ENCODE measurements at regions not wholly inside any gene's neighbourhood (a gene's known extent, or its start where the extent isn't known, plus 50 kb on each side); places are given as distances from the start of the nearest gene placed in this dataset.

- no peak overlapping the region for H3K4me3 ChIP-seq (ENCODE audit: low read depth, low read length)
- no peaks in the 10 kb centered on the region for H3K36me3 ChIP-seq
- H3K4me1 ChIP-seq: no peaks in the 10 kb centered on the region
- TF ChIP-seq, protein P1, sequence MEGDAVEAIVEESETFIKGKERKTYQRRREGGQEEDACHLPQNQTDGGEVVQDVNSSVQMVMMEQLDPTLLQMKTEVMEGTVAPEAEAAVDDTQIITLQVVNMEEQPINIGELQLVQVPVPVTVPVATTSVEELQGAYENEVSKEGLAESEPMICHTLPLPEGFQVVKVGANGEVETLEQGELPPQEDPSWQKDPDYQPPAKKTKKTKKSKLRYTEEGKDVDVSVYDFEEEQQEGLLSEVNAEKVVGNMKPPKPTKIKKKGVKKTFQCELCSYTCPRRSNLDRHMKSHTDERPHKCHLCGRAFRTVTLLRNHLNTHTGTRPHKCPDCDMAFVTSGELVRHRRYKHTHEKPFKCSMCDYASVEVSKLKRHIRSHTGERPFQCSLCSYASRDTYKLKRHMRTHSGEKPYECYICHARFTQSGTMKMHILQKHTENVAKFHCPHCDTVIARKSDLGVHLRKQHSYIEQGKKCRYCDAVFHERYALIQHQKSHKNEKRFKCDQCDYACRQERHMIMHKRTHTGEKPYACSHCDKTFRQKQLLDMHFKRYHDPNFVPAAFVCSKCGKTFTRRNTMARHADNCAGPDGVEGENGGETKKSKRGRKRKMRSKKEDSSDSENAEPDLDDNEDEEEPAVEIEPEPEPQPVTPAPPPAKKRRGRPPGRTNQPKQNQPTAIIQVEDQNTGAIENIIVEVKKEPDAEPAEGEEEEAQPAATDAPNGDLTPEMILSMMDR (IDR thresholded peaks at IDR 0.05; ENCODE audit: low read depth, low read length): no peak
- H3K9me3 ChIP-seq: no peaks in the 10 kb centered on the region; the same call in 1 of the 2 replicates
- DNase-seq: no peak
- H3K27me3 ChIP-seq: no peaks in the 10 kb centered on the region
Observed at GRCh38 chr5:81808106-81808505, 57.2 kb upstream of the SSBP2 start.

- DNase-seq: no peak
- Histone ChIP-seq H3K4me3 (ENCODE audit: low read depth, low read length) (no peak overlapping the region), H3K9me3 (no peaks in the 10 kb centered on the region; the same call in 1 of the 2 replicates), H3K27me3 (no peaks in the 10 kb centered on the region), H3K4me1 (no peaks in the 10 kb centered on the region), H3K36me3 (no peaks in the 10 kb centered on the region)
- TF ChIP-seq, protein P1 (IDR thresholded peaks at IDR 0.05; ENCODE audit: low read depth, low read length): no peak
Observed at GRCh38 chr5:81805086-81805485, 54.2 kb upstream of the SSBP2 start.

DNA sequence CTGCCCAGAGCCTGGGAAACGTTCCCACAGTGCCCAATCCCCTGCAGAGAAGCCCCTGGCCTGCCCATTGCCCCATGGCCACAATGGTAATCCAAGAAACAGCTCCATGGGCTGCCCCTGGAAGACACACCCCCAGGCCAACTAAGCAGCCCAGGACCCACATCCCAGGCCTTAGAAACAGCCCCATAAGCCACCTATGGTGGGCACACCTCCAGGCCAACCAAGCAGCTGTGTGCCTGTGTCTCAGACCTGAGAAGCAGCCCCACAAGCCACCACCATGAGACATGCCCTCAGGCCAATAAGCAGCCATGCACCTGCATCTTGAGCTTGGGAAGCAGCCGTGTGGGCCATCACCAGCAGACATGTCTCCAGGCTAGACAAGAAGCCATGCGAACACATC, 52.9 kb upstream of the SSBP2 start:
- H3K27me3 ChIP-seq: no peaks in the 10 kb centered on the region
- H3K9me3 ChIP-seq: no peaks in the 10 kb centered on the region; the same call in 1 of the 2 replicates
- no peaks in the 10 kb centered on the region for H3K4me1 ChIP-seq
- H3K36me3 ChIP-seq: no peaks in the 10 kb centered on the region
- TF ChIP-seq, protein P1 (IDR thresholded peaks at IDR 0.05; ENCODE audit: low read depth, low read length): no peak
- H3K4me3 ChIP-seq (ENCODE audit: low read depth, low read length): no peak overlapping the region
- no peak for DNase-seq

- H3K4me1 ChIP-seq: no peaks in the 10 kb centered on the region
- H3K27me3 ChIP-seq: no peaks in the 10 kb centered on the region
- TF ChIP-seq, protein P1 (IDR thresholded peaks at IDR 0.05; ENCODE audit: low read depth, low read length): no peak
- no peaks in the 10 kb centered on the region for H3K36me3 ChIP-seq
- no peak for DNase-seq
- H3K9me3 ChIP-seq: no peaks in the 10 kb centered on the region
- no peak overlapping the region for H3K4me3 ChIP-seq (ENCODE audit: low read depth, low read length)
Observed at GRCh38 chr5:81802625-81803024, 51.7 kb upstream of the SSBP2 start.

DNA sequence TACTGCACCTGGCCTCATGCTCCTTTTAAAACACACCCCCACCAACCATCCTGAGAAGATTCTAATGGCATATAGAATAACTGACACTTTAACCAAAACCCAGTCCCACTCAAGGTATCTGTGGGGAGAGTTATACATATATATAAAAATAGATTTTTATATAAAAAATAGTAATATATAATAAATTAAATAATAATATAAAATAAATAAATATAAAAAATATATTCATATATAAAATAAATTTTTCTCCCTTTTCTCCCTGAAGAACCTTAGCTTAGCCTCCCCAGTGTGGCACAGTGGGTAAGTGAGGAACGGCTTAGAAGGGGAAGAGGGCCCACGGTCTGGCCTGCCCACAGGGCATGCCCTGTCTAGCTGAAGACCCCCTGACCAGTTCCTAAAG, 51.1 kb upstream of the SSBP2 start:
- Histone ChIP-seq H3K4me1 (no peaks in the 10 kb centered on the region), H3K4me3 (ENCODE audit: low read depth, low read length) (no peak overlapping the region), H3K36me3 (no peaks in the 10 kb centered on the region)

GRCh38 chr5:81800797-81801196, 49.9 kb upstream of the SSBP2 start:
- Histone ChIP-seq H3K4me1 (no peaks in the 10 kb centered on the region), H3K4me3 (ENCODE audit: low read depth, low read length) (no peak overlapping the region), H3K9me3 (no peaks in the 10 kb centered on the region), H3K27me3 (no peaks in the 10 kb centered on the region), H3K36me3 (no peaks in the 10 kb centered on the region)
- TF ChIP-seq, protein P1 (IDR thresholded peaks at IDR 0.05; ENCODE audit: low read depth, low read length): no peak
- DNase-seq: no peak

More for the DNA sequence above, 51.1 kb upstream of the SSBP2 start:
- Histone ChIP-seq H3K9me3 (no peaks in the 10 kb centered on the region), H3K27me3 (no peaks in the 10 kb centered on the region)
- TF ChIP-seq, protein P1 (IDR thresholded peaks at IDR 0.05; ENCODE audit: low read depth, low read length): no peak
- no peak for DNase-seq

Data from BE2C (cell line).